ENCODE measurements at regions not wholly inside any gene's neighbourhood (a gene's known extent, or its start where the extent isn't known, plus 50 kb on each side); places are given as distances from the start of the nearest gene placed in this dataset.

DNA sequence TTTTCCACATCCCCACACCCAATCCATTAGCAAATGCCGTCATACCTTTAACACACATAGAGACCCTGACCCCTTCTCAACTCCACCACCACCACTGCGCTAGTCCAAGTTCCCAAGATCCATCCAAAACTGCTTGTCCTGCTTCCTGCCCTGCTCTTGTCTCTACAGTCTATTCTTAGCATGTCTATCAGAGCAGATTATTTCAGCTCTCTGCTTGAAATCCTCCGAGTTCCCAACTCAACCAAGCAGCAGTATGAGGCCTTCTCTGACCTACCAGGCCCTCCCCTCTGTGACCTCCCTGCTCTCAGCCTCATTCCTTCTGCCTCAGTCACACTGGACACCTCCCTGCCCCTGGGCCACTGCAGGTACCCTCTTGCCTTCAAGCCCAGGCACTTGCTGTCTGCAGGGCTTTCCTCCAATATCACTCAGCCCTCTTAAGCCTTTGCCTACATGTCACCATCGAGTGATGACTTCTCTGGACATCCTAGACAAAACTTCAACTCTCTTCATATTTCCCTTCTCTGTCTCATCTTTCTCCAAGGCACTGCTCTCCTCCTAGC is 134.6 kb downstream of the SPATA19 start:
- no peak overlapping the region for H3K4me3 ChIP-seq (ENCODE audit: low read length)
- no peaks in the 10 kb centered on the region for H3K9me2 ChIP-seq (replicated peaks; ENCODE audit: insufficient read depth, low read length)
- no peaks in the 10 kb centered on the region for H3K9me3 ChIP-seq (ENCODE audit: low read length)
- no peaks in the 10 kb centered on the region for H3K36me3 ChIP-seq (ENCODE audit: insufficient read depth, low read length)
- no peak for DNase-seq
- no peaks in the 10 kb centered on the region for H3K4me1 ChIP-seq (ENCODE audit: low read length)
- H3K27ac ChIP-seq (ENCODE audit: low read length): no peak overlapping the region
- no peaks in the 10 kb centered on the region for H4K20me1 ChIP-seq (ENCODE audit: insufficient read depth, low read depth, low read length)
- H3K9ac ChIP-seq (ENCODE audit: low read length): no peak overlapping the region
- no peak overlapping the region for H2AFZ ChIP-seq (ENCODE audit: low read length)
- no peaks in the 10 kb centered on the region for H3K27me3 ChIP-seq (ENCODE audit: low read length)
- no peaks in the 10 kb centered on the region for H3K79me2 ChIP-seq (ENCODE audit: low read length)
- no peak overlapping the region for H3K4me2 ChIP-seq (ENCODE audit: low read depth, low read length, poor library complexity, severe bottlenecking)

DNA sequence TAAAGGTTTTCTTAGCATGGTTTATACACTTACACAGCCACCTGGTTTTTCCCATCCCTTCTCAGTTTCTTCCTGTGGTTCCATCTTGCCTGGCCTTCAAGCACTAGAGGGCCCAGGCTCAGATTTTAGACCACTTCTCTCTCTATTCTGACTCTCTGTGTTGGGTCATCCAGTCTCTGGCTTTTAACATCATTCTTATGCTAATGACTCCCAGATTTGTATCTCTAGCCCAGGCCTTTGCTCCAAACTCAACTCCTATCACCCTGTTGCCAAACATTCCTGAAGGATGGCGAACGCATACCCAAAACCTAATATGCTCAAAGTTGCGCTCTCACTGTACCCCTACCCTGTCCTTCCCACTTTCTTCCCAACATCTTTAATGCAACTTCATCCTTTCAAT is 135.1 kb downstream of the SPATA19 start:
- H3K9ac ChIP-seq (ENCODE audit: low read length): no peak overlapping the region
- H3K4me3 ChIP-seq (ENCODE audit: low read length): no peak overlapping the region
- H3K4me1 ChIP-seq (ENCODE audit: low read length): no peaks in the 10 kb centered on the region
- no peaks in the 10 kb centered on the region for H3K27me3 ChIP-seq (ENCODE audit: low read length)
- no peak overlapping the region for H2AFZ ChIP-seq (ENCODE audit: low read length)
- no peaks in the 10 kb centered on the region for H4K20me1 ChIP-seq (ENCODE audit: insufficient read depth, low read depth, low read length)
- no peaks in the 10 kb centered on the region for H3K9me2 ChIP-seq (replicated peaks; ENCODE audit: insufficient read depth, low read length)
- H3K9me3 ChIP-seq (ENCODE audit: low read length): no peaks in the 10 kb centered on the region
- no peak overlapping the region for H3K4me2 ChIP-seq (ENCODE audit: low read depth, low read length, poor library complexity, severe bottlenecking)
- no peaks in the 10 kb centered on the region for H3K79me2 ChIP-seq (ENCODE audit: low read length)
- H3K36me3 ChIP-seq (ENCODE audit: insufficient read depth, low read length): no peaks in the 10 kb centered on the region
- no peak for DNase-seq
- H3K27ac ChIP-seq (ENCODE audit: low read length): no peak overlapping the region

GRCh38 chr11:133708547-133709051 is 136.7 kb downstream of the SPATA19 start:
- Histone ChIP-seq H3K27ac (ENCODE audit: low read length) (no peak overlapping the region), H2AFZ (ENCODE audit: low read length) (no peak overlapping the region), H3K4me3 (ENCODE audit: low read length) (no peak overlapping the region), H3K36me3 (ENCODE audit: insufficient read depth, low read length) (no peaks in the 10 kb centered on the region), H3K27me3 (ENCODE audit: low read length) (no peaks in the 10 kb centered on the region), H3K4me2 (ENCODE audit: low read depth, low read length, poor library complexity, severe bottlenecking) (no peak overlapping the region), H3K4me1 (ENCODE audit: low read length) (no peaks in the 10 kb centered on the region; the same call in 1 of the 2 replicates), H4K20me1 (ENCODE audit: insufficient read depth, low read depth, low read length) (no peaks in the 10 kb centered on the region), H3K79me2 (ENCODE audit: low read length) (no peaks in the 10 kb centered on the region), H3K9me3 (ENCODE audit: low read length) (no peaks in the 10 kb centered on the region), H3K9ac (ENCODE audit: low read length) (no peak overlapping the region), H3K9me2 (replicated peaks; ENCODE audit: insufficient read depth, low read length) (no peaks in the 10 kb centered on the region)
- no peak for DNase-seq

DNA sequence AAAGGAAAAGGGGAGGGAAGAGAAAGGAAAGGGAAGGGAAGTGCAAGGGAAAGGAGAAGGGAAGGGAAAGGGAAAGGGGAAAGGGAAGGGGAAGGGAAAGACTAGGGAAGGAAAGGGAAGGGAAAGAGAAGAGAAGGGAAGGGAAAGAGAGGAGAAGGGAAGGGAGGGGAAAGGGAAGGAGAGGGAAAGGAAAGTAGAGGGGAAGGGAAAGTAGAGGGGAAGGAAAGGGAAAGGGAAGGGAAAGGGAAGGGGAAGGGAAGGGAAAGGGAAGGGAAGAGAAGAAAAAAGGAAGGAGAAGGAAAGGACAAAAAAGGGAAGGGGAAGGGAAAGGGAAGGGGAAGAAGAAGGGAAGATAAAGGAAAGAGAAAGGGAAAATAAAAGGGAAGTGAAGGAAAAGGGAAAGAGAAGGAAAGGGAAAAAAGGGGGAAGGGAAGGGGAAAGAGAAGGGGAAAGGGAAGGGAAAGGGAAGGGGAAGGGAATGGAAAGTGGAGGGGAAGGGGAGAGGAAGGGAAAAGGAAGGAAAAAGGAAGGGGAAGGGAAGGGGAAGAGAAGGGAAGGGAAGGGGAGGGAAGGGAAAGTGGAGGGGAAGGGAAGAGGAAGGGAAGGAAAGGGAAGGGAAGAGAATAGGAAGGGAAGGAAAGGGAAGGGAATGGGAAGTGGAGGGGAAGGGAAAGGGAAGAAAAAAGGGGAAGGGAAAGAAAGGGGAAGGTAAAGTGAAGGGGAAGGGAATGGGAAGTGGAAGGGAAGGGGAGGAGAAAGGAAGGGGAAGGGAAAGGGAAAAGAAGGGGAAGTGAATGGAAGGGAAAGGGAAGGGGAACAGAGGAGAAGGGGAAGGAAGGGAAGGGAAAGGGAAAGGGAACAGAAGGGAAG is 138.2 kb downstream of the SPATA19 start:
- Histone ChIP-seq H3K9ac (ENCODE audit: low read length) (no peak overlapping the region), H4K20me1 (ENCODE audit: insufficient read depth, low read depth, low read length) (no peaks in the 10 kb centered on the region), H3K36me3 (ENCODE audit: insufficient read depth, low read length) (no peaks in the 10 kb centered on the region), H3K4me2 (ENCODE audit: low read depth, low read length, poor library complexity, severe bottlenecking) (no peak overlapping the region), H3K27ac (ENCODE audit: low read length) (no peak overlapping the region), H3K79me2 (ENCODE audit: low read length) (no peaks in the 10 kb centered on the region), H3K27me3 (ENCODE audit: low read length) (no peaks in the 10 kb centered on the region), H3K9me3 (ENCODE audit: low read length) (no peaks in the 10 kb centered on the region), H3K9me2 (replicated peaks; ENCODE audit: insufficient read depth, low read length) (no peaks in the 10 kb centered on the region), H3K4me1 (ENCODE audit: low read length) (no peaks in the 10 kb centered on the region; the same call in 1 of the 2 replicates), H2AFZ (ENCODE audit: low read length) (no peak overlapping the region), H3K4me3 (ENCODE audit: low read length) (no peak overlapping the region)
- no peak for DNase-seq

GRCh38 chr11:133705873-133706272 is 139.4 kb downstream of the SPATA19 start:
- H3K4me3 ChIP-seq (ENCODE audit: low read length): no peak overlapping the region
- H3K9me3 ChIP-seq (ENCODE audit: low read length): no peaks in the 10 kb centered on the region

GRCh38 chr11:133705074-133705648 is 140.2 kb downstream of the SPATA19 start:
- Histone ChIP-seq H3K36me3 (ENCODE audit: insufficient read depth, low read length) (no peaks in the 10 kb centered on the region), H3K79me2 (ENCODE audit: low read length) (no peaks in the 10 kb centered on the region), H3K27ac (ENCODE audit: low read length) (no peak overlapping the region), H3K9ac (ENCODE audit: low read length) (no peak overlapping the region), H3K4me3 (ENCODE audit: low read length) (no peak overlapping the region), H3K9me2 (replicated peaks; ENCODE audit: insufficient read depth, low read length) (no peaks in the 10 kb centered on the region), H3K4me1 (ENCODE audit: low read length) (no peaks in the 10 kb centered on the region; the same call in 1 of the 2 replicates), H3K4me2 (ENCODE audit: low read depth, low read length, poor library complexity, severe bottlenecking) (no peak overlapping the region), H3K27me3 (ENCODE audit: low read length) (no peaks in the 10 kb centered on the region), H3K9me3 (ENCODE audit: low read length) (no peaks in the 10 kb centered on the region), H2AFZ (ENCODE audit: low read length) (no peak overlapping the region), H4K20me1 (ENCODE audit: insufficient read depth, low read depth, low read length) (no peaks in the 10 kb centered on the region)
- DNase-seq: no peak

More at GRCh38 chr11:133705873-133706272, 139.4 kb downstream of the SPATA19 start:
- no peak overlapping the region for H3K27ac ChIP-seq (ENCODE audit: low read length)
- H3K4me1 ChIP-seq (ENCODE audit: low read length): no peaks in the 10 kb centered on the region; the same call in 1 of the 2 replicates
- H3K79me2 ChIP-seq (ENCODE audit: low read length): no peaks in the 10 kb centered on the region
- DNase-seq: no peak
- no peak overlapping the region for H3K9ac ChIP-seq (ENCODE audit: low read length)
- H3K27me3 ChIP-seq (ENCODE audit: low read length): no peaks in the 10 kb centered on the region
- no peaks in the 10 kb centered on the region for H4K20me1 ChIP-seq (ENCODE audit: insufficient read depth, low read depth, low read length)
- no peaks in the 10 kb centered on the region for H3K9me2 ChIP-seq (replicated peaks; ENCODE audit: insufficient read depth, low read length)
- no peak overlapping the region for H3K4me2 ChIP-seq (ENCODE audit: low read depth, low read length, poor library complexity, severe bottlenecking)
- H3K36me3 ChIP-seq (ENCODE audit: insufficient read depth, low read length): no peaks in the 10 kb centered on the region
- H2AFZ ChIP-seq (ENCODE audit: low read length): no peak overlapping the region

DNA sequence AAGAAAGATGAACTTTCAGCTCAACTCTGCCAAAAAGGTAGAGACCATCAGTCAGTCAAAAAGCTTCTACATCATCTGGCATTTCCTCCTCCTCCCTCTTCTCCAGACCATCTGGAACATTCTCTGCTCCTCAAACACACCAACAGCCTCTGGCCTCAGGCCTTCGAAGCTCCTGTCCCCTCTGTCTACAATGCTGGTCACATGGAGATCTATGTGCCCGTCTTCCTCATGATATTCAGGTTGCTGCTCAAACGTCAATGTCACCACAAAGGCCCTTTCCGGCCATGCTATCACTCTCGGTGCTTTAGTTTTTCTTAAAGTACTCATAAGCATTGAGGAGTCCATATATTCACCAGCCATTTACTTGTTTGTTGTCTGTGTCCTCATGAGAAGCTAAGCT is 146.2 kb downstream of the SPATA19 start:
- no peak for DNase-seq
- Histone ChIP-seq H3K36me3 (ENCODE audit: insufficient read depth, low read length) (no peaks in the 10 kb centered on the region), H3K4me1 (ENCODE audit: low read length) (no peaks in the 10 kb centered on the region), H3K27me3 (ENCODE audit: low read length) (no peaks in the 10 kb centered on the region), H3K9me2 (replicated peaks; ENCODE audit: insufficient read depth, low read length) (no peaks in the 10 kb centered on the region), H4K20me1 (ENCODE audit: insufficient read depth, low read depth, low read length) (no peaks in the 10 kb centered on the region), H3K4me2 (ENCODE audit: low read depth, low read length, poor library complexity, severe bottlenecking) (no peak overlapping the region), H3K9ac (ENCODE audit: low read length) (no peak overlapping the region), H3K79me2 (ENCODE audit: low read length) (no peaks in the 10 kb centered on the region), H3K9me3 (ENCODE audit: low read length) (no peaks in the 10 kb centered on the region), H2AFZ (ENCODE audit: low read length) (no peak overlapping the region), H3K4me3 (ENCODE audit: low read length) (no peak overlapping the region), H3K27ac (ENCODE audit: low read length) (no peak overlapping the region)

- H3K9me3 ChIP-seq (ENCODE audit: low read length): no peaks in the 10 kb centered on the region
- no peak overlapping the region for H3K4me2 ChIP-seq (ENCODE audit: low read depth, low read length, poor library complexity, severe bottlenecking)
- no peak overlapping the region for H3K27ac ChIP-seq (ENCODE audit: low read length)
- H3K36me3 ChIP-seq (ENCODE audit: insufficient read depth, low read length): no peaks in the 10 kb centered on the region
- no peaks in the 10 kb centered on the region for H4K20me1 ChIP-seq (ENCODE audit: insufficient read depth, low read depth, low read length)
- H2AFZ ChIP-seq (ENCODE audit: low read length): no peak overlapping the region
- no peaks in the 10 kb centered on the region for H3K9me2 ChIP-seq (replicated peaks; ENCODE audit: insufficient read depth, low read length)
- no peak overlapping the region for H3K4me3 ChIP-seq (ENCODE audit: low read length)
- DNase-seq: no peak
- no peak overlapping the region for H3K9ac ChIP-seq (ENCODE audit: low read length)
- no peaks in the 10 kb centered on the region for H3K4me1 ChIP-seq (ENCODE audit: low read length)
- no peaks in the 10 kb centered on the region for H3K79me2 ChIP-seq (ENCODE audit: low read length)
- no peaks in the 10 kb centered on the region for H3K27me3 ChIP-seq (ENCODE audit: low read length)
Observed at GRCh38 chr11:133698654-133699053, 146.7 kb downstream of the SPATA19 start.

Measured in Karpas-422 (cell line).